ENCODE measurements at regions not wholly inside any gene's neighbourhood (a gene's known extent, or its start where the extent isn't known, plus 50 kb on each side); places are given as distances from the start of the nearest gene placed in this dataset.

DNA sequence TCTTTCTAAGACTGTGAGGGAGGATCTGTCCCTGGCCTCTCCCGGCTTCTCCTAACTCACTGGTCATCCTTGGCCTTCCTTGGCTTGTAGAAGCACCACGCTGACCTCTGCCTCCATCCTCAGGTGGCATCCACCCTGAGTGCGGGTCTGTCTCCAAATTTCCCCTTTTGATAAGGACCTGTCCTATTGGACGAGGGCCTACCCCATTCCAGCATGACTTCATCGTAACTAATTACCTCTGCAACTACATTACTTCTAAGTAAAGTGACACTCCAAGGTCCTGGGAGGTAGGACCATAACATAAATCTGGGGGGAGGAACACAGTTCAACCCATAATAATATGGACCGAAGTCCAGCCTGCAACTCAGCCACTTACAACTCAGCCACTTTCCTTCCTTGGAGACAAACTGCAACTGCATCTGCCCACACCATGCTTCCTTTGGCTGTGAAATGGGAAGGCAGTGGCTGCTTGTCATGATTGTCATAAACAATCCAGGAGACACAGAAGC is 229.6 kb upstream of the DIO3 start:
- WGBS (ENCODE audit: insufficient coverage), result 92% methylated on average over 4 of the region's 6 CpGs
- intact Hi-C loops (cut with micrococcal nuclease), result no loop called here
- H3K27me3 Mint-ChIP-seq (ENCODE audit: low read depth in 3 of 3), result peaks cover 2 to 6% (median 2%) of the 10 kb centered on the region in 3 donors

DNA sequence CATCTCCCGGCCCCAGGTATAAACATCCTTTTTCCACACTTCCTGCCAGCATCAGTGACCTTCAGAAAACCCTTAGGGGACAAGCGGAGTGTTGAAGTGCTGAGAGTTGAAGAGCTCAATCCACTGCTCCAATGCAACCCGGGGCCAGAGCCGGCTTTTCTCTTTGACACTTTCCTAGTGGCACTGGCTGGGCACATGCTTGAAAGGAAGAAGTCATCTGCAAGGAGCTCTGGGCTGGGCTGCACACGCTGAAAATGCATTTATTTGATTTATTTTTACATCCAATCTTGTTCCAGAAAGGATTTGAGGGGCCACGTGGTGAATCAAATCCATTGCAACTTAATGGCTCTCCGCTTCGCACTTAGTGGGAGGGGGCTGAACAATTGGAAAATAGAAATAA is 229.0 kb upstream of the DIO3 start:
- 93% methylated on average over 2 of the region's 8 CpGs for WGBS (ENCODE audit: insufficient coverage)
- Mint-ChIP-seq H3K36me3 (no peaks in the 10 kb centered on the region), H3K4me3 (no peak overlapping the region), H3K27ac (no peak overlapping the region), H3K9me3 (peaks cover 0 to 2% (median 0%) of the 10 kb centered on the region in 7 donors), H3K27me3 (ENCODE audit: low read depth in 3 of 3) (peaks cover 2 to 5% (median 5%) of the 10 kb centered on the region in 3 donors), H3K4me1 (no peaks in the 10 kb centered on the region)
- Histone ChIP-seq H3K36me3 (replicated peaks in 1 of 2; ENCODE audit: control insufficient read depth in 1 of 2, insufficient read depth in 2 of 2, low read length in 2 of 2) (no peaks in the 10 kb centered on the region), H3K9ac (ENCODE audit: insufficient read depth, low read length, poor library complexity, severe bottlenecking) (no peak overlapping the region), H3K27ac (ENCODE audit: low read depth in 1 of 2, low read length in 2 of 2) (no peak overlapping the region), H3K79me2 (ENCODE audit: insufficient read depth, low read length) (no peaks in the 10 kb centered on the region), H3K27me3 (ENCODE audit: control insufficient read depth in 2 of 2, insufficient read depth in 2 of 2, low read length in 2 of 2) (no peaks in the 10 kb centered on the region), H3K4me2 (replicated peaks; ENCODE audit: extremely low read depth, low read length, poor library complexity, severe bottlenecking) (no peak overlapping the region), H3K4me3 (replicated peaks in 1 of 3; ENCODE audit: low read depth in 2 of 3, low read length in 3 of 3) (no peak overlapping the region), H2AFZ (ENCODE audit: insufficient read depth, low read depth, low read length, poor library complexity, severe bottlenecking) (no peak overlapping the region), H3K4me1 (ENCODE audit: control insufficient read depth in 1 of 2, insufficient read depth in 2 of 2, low read length in 2 of 2) (no peaks in the 10 kb centered on the region), H3K9me3 (replicated peaks in 1 of 2; ENCODE audit: control insufficient read depth in 1 of 2, insufficient read depth in 1 of 2, low read length in 2 of 2) (no peaks in the 10 kb centered on the region), H4K20me1 (ENCODE audit: insufficient read depth, low read length) (no peaks in the 10 kb centered on the region)
- TF ChIP-seq, protein P1, sequence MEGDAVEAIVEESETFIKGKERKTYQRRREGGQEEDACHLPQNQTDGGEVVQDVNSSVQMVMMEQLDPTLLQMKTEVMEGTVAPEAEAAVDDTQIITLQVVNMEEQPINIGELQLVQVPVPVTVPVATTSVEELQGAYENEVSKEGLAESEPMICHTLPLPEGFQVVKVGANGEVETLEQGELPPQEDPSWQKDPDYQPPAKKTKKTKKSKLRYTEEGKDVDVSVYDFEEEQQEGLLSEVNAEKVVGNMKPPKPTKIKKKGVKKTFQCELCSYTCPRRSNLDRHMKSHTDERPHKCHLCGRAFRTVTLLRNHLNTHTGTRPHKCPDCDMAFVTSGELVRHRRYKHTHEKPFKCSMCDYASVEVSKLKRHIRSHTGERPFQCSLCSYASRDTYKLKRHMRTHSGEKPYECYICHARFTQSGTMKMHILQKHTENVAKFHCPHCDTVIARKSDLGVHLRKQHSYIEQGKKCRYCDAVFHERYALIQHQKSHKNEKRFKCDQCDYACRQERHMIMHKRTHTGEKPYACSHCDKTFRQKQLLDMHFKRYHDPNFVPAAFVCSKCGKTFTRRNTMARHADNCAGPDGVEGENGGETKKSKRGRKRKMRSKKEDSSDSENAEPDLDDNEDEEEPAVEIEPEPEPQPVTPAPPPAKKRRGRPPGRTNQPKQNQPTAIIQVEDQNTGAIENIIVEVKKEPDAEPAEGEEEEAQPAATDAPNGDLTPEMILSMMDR (IDR thresholded peaks at IDR 0.05), result no peak
- intact Hi-C loops (cut with micrococcal nuclease), result no loop called here
- no peak for DNase-seq

More for the DNA sequence above, 229.6 kb upstream of the DIO3 start:
- Mint-ChIP-seq H3K36me3 (no peaks in the 10 kb centered on the region), H3K4me3 (no peak overlapping the region), H3K9me3 (peaks cover 0 to 2% (median under 1%) of the 10 kb centered on the region in 7 donors), H3K27ac (no peak overlapping the region), H3K4me1 (no peaks in the 10 kb centered on the region)
- Histone ChIP-seq H3K79me2 (ENCODE audit: insufficient read depth, low read length) (no peaks in the 10 kb centered on the region), H3K4me1 (ENCODE audit: control insufficient read depth in 1 of 2, insufficient read depth in 2 of 2, low read length in 2 of 2) (no peaks in the 10 kb centered on the region), H4K20me1 (ENCODE audit: insufficient read depth, low read length) (no peaks in the 10 kb centered on the region), H3K36me3 (replicated peaks in 1 of 2; ENCODE audit: control insufficient read depth in 1 of 2, insufficient read depth in 2 of 2, low read length in 2 of 2) (no peaks in the 10 kb centered on the region), H3K4me2 (replicated peaks; ENCODE audit: extremely low read depth, low read length, poor library complexity, severe bottlenecking) (no peak overlapping the region), H3K27ac (ENCODE audit: low read depth in 1 of 2, low read length in 2 of 2) (no peak overlapping the region), H3K4me3 (replicated peaks in 1 of 3; ENCODE audit: low read depth in 2 of 3, low read length in 3 of 3) (no peak overlapping the region), H3K27me3 (ENCODE audit: control insufficient read depth in 2 of 2, insufficient read depth in 2 of 2, low read length in 2 of 2) (no peaks in the 10 kb centered on the region), H2AFZ (ENCODE audit: insufficient read depth, low read depth, low read length, poor library complexity, severe bottlenecking) (no peak overlapping the region), H3K9me3 (replicated peaks in 1 of 2; ENCODE audit: control insufficient read depth in 1 of 2, insufficient read depth in 1 of 2, low read length in 2 of 2) (no peaks in the 10 kb centered on the region), H3K9ac (ENCODE audit: insufficient read depth, low read length, poor library complexity, severe bottlenecking) (no peak overlapping the region)
- no peak for DNase-seq
- TF ChIP-seq, protein P1 (IDR thresholded peaks at IDR 0.05), result no peak

Measured in CD14-positive monocyte (primary cell).